H7 (cell line): ENCODE measurements at regions not wholly inside any gene's neighbourhood (a gene's known extent, or its start where the extent isn't known, plus 50 kb on each side); places are given as distances from the start of the nearest gene placed in this dataset.

ENCODE experiments used
- DNase-seq: peaks from one replicate; pipeline ENCODE4 v3.0.0; 2012
- H3K27me3 ChIP-seq: 2 replicates; pipeline ENCODE4 v1.6.0; 2011; ENCODE audit warnings: mild to moderate bottlenecking, low read length; ENCODE audit not compliant: control insufficient read depth, insufficient read depth
- H3K36me3 ChIP-seq: replicated peaks from 2 replicates; pipeline ENCODE4 v1.5.1; 2011; ENCODE audit warnings: low read length; ENCODE audit not compliant: control insufficient read depth, insufficient read depth
- H3K4me3 ChIP-seq: 2 replicates; pipeline ENCODE4 v1.5.1; 2011; ENCODE audit warnings: low read depth, mild to moderate bottlenecking, control low read depth, low read length, moderate library complexity; ENCODE audit not compliant: insufficient read depth

GRCh38 chr4:102141842-102142241 is 203.4 kb downstream of the SLC39A8 start:
- no peaks in the 10 kb centered on the region for H3K36me3 ChIP-seq
- no peaks in the 10 kb centered on the region for H3K27me3 ChIP-seq
- no peak for DNase-seq
- no peak overlapping the region for H3K4me3 ChIP-seq

- Histone ChIP-seq H3K36me3 (no peaks in the 10 kb centered on the region), H3K4me3 (no peak overlapping the region), H3K27me3 (no peaks in the 10 kb centered on the region)
- DNase-seq: no peak
Observed at GRCh38 chr4:102139932-102140331, 205.3 kb downstream of the SLC39A8 start.

- no peak for DNase-seq
- H3K36me3 ChIP-seq: no peaks in the 10 kb centered on the region
- H3K4me3 ChIP-seq: no peak overlapping the region
- H3K27me3 ChIP-seq: no peaks in the 10 kb centered on the region
Observed at GRCh38 chr4:102139132-102139573, 206.1 kb downstream of the SLC39A8 start.

GRCh38 chr4:102137217-102137616 is 208.1 kb downstream of the SLC39A8 start:
- no peak for DNase-seq
- no peaks in the 10 kb centered on the region for H3K36me3 ChIP-seq
- no peaks in the 10 kb centered on the region for H3K27me3 ChIP-seq
- no peak overlapping the region for H3K4me3 ChIP-seq

GRCh38 chr4:102129810-102130209 is 215.5 kb downstream of the SLC39A8 start:
- DNase-seq: no peak
- no peaks in the 10 kb centered on the region for H3K27me3 ChIP-seq
- no peaks in the 10 kb centered on the region for H3K36me3 ChIP-seq
- H3K4me3 ChIP-seq: no peak overlapping the region
